Loucy (cell line): ENCODE measurements at regions not wholly inside any gene's neighbourhood (a gene's known extent, or its start where the extent isn't known, plus 50 kb on each side); places are given as distances from the start of the nearest gene placed in this dataset.

ENCODE experiments used
- CTCF ChIP-seq: fragments of 200-600 bp; sonication (generic); conservative IDR thresholded peaks from 2 replicates; pipeline ENCODE4 v1.5.1; 2014; ENCODE audit warnings: mild to moderate bottlenecking, antibody characterized with exemption, low read length
- EZH2phosphoT487 ChIP-seq: fragments of 200-600 bp; IDR thresholded peaks from 2 replicates; pipeline ENCODE4 v1.6.1; 2018; ENCODE audit warnings: antibody characterized with exemption, mild to moderate bottlenecking, moderate library complexity, borderline replicate concordance

GRCh38 chr15:49758856-49759255 lies 138.0 kb downstream of the DTWD1 start:
- TF ChIP-seq CTCF (no peak), EZH2phosphoT487 (no peak)
